DND-41 (cell line): ENCODE measurements at regions not wholly inside any gene's neighbourhood (a gene's known extent, or its start where the extent isn't known, plus 50 kb on each side); places are given as distances from the start of the nearest gene placed in this dataset.

Experiments used
- CTCF ChIP-seq: IDR thresholded peaks from 2 replicates; pipeline ENCODE4 v1.5.1; 2012; ENCODE audit warnings: borderline replicate concordance, low read length, moderate library complexity, mild to moderate bottlenecking; ENCODE audit not compliant: poor library complexity, severe bottlenecking; ENCODE audit errors: extremely low read depth
- EZH2 ChIP-seq: IDR thresholded peaks from 3 replicates; pipeline ENCODE4 v1.6.1; 2012; ENCODE audit warnings: borderline replicate concordance, low read depth, mild to moderate bottlenecking, moderate library complexity, low read length, inconsistent platforms; ENCODE audit not compliant: severe bottlenecking

- TF ChIP-seq CTCF (no peak), EZH2 (no peak)
These were observed 363.3 kb upstream of the KLF4 start for GRCh38 chr9:107852891-107853290.
